Natural killer cell (primary cell): ENCODE measurements at regions not wholly inside any gene's neighbourhood (a gene's known extent, or its start where the extent isn't known, plus 50 kb on each side); places are given as distances from the start of the nearest gene placed in this dataset.

Experiments used
- ATAC-seq, 3 donors: fragments of 150-1000 bp in 2 of 3; fragments of 200-7000 bp in 1 of 3; cut with Tn5 transposase; 1 replicate in 1 of 3; 2 replicates in 2 of 3; pipeline ENCODE4 v1.10.0; 2021; ENCODE audit warnings: mild to moderate bottlenecking in 2 of 3, moderate library complexity in 2 of 3
- DNase-seq, 2 donors: peaks; one replicate each; pipeline versions ENCODE4 v3.0.0 to v3.0.0-alpha.2; 2013 to 2021; ENCODE audit warnings: mixed read lengths in 1 of 2
- H3K27ac ChIP-seq: one replicate; pipeline ENCODE4 v1.5.1; 2013; ENCODE audit warnings: mild to moderate bottlenecking, low read length
- H3K27me3 ChIP-seq: one replicate; pipeline ENCODE4 v1.6.1; 2013; ENCODE audit warnings: low read length; ENCODE audit not compliant: control insufficient read depth, insufficient read depth
- H3K36me3 ChIP-seq: one replicate; pipeline ENCODE4 v1.6.1; 2013; ENCODE audit warnings: low read length; ENCODE audit not compliant: control insufficient read depth, insufficient read depth
- H3K4me1 ChIP-seq: one replicate; pipeline ENCODE4 v1.6.1; 2013; ENCODE audit warnings: low read length; ENCODE audit not compliant: control insufficient read depth, insufficient read depth
- H3K4me3 ChIP-seq: one replicate; pipeline ENCODE4 v1.5.1; 2013; ENCODE audit warnings: low read length
- H3K9me3 ChIP-seq: one replicate; pipeline ENCODE4 v1.6.1; 2013; ENCODE audit warnings: low read length; ENCODE audit not compliant: control insufficient read depth, insufficient read depth
- H3K27ac Mint-ChIP-seq, 2 donors: one replicate each; pipeline ENCODE4 v1.8.0; 2022; ENCODE audit warnings: mild to moderate bottlenecking in 2 of 2, mixed read lengths in 2 of 2, moderate library complexity in 1 of 2
- H3K27me3 Mint-ChIP-seq, 2 donors: one replicate each; pipeline ENCODE4 v1.8.0; 2022; ENCODE audit warnings: low read depth in 2 of 2, mixed read lengths in 2 of 2
- H3K36me3 Mint-ChIP-seq: one replicate; pipeline ENCODE4 v1.8.0; 2022; ENCODE audit warnings: mixed read lengths
- H3K4me1 Mint-ChIP-seq, 2 donors: one replicate each; pipeline ENCODE4 v1.8.0; 2022; ENCODE audit warnings: mixed read lengths in 2 of 2
- H3K4me3 Mint-ChIP-seq: one replicate; pipeline ENCODE4 v1.8.0; 2022; ENCODE audit warnings: mild to moderate bottlenecking, moderate library complexity, mixed read lengths
- H3K9me3 Mint-ChIP-seq, 2 donors: one replicate each; pipeline ENCODE4 v1.8.0; 2022; ENCODE audit warnings: mixed read lengths in 2 of 2
- WGBS: methylation state at CpG from one replicate; pipeline ENCODE4 v1.1.7; 2013; ENCODE audit warnings: missing lambda C conversion rate; ENCODE audit not compliant: insufficient coverage; 5-methylcytosine and 5-hydroxymethylcytosine counted together
- intact Hi-C: fragments of 100-400 bp; cut with micrococcal nuclease; formaldehyde crosslinking; loops from one replicate; pipeline ENCODE4 v1.14.2; 2022
- TF ChIP-seq, protein P1 (sequence below): fragments of 200-600 bp; IDR thresholded peaks from one replicate; pipeline ENCODE4 v1.8.0; 2022; ENCODE audit warnings: antibody characterized with exemption

DNA sequence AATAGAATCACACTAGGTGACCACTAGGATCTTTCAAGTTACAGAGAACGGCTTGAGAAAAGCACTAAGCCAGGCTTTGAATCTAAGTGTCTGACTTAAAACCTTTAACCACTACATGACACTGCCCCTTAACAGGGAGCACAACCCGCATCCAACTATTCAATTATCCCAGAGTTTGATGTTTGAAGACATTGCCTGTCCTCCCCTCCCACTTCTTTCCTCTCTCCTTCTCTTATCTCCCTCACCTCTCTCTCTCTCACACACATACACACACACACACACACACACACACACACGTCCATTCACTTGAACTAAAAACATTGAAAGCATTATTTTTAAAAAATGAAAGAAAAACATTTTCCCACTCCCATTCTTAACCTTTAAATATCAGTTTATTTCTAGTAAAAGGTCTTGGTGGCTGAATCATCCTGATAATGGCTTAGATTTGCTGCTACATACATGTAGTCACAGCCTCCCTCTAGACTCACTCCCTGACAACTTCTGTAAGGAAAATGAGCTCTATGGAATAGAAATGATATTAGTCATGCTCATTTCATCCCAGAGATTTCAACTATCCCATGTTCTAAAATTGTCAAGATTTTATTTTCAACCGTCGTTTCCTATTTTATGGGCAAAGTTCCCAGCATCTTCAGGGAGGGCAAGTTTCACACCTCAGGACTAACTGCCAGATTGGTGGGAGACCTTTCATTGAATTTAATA, 53.5 kb upstream of the RAP1B start:
- Histone ChIP-seq H3K4me3 (no peak overlapping the region), H3K36me3 (no peaks in the 10 kb centered on the region), H3K27ac (no peak overlapping the region), H3K9me3 (no peaks in the 10 kb centered on the region), H3K27me3 (no peaks in the 10 kb centered on the region), H3K4me1 (no peaks in the 10 kb centered on the region)
- intact Hi-C loops, result no loop called here
- H3K36me3 Mint-ChIP-seq, result no peaks in the 10 kb centered on the region
- no peak for ATAC-seq
- no peak overlapping the region for H3K4me3 Mint-ChIP-seq
- DNase-seq, result no peak
- TF ChIP-seq, protein P1, sequence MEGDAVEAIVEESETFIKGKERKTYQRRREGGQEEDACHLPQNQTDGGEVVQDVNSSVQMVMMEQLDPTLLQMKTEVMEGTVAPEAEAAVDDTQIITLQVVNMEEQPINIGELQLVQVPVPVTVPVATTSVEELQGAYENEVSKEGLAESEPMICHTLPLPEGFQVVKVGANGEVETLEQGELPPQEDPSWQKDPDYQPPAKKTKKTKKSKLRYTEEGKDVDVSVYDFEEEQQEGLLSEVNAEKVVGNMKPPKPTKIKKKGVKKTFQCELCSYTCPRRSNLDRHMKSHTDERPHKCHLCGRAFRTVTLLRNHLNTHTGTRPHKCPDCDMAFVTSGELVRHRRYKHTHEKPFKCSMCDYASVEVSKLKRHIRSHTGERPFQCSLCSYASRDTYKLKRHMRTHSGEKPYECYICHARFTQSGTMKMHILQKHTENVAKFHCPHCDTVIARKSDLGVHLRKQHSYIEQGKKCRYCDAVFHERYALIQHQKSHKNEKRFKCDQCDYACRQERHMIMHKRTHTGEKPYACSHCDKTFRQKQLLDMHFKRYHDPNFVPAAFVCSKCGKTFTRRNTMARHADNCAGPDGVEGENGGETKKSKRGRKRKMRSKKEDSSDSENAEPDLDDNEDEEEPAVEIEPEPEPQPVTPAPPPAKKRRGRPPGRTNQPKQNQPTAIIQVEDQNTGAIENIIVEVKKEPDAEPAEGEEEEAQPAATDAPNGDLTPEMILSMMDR, result no peak
- WGBS, result 86% methylated on average over 5 of the region's 5 CpGs
- no peaks in the 10 kb centered on the region for H3K27me3 Mint-ChIP-seq
- no peaks in the 10 kb centered on the region for H3K9me3 Mint-ChIP-seq
- H3K27ac Mint-ChIP-seq, result no peak overlapping the region
- peaks cover 20 to 22% of the 10 kb centered on the region in 2 donors for H3K4me1 Mint-ChIP-seq

DNA sequence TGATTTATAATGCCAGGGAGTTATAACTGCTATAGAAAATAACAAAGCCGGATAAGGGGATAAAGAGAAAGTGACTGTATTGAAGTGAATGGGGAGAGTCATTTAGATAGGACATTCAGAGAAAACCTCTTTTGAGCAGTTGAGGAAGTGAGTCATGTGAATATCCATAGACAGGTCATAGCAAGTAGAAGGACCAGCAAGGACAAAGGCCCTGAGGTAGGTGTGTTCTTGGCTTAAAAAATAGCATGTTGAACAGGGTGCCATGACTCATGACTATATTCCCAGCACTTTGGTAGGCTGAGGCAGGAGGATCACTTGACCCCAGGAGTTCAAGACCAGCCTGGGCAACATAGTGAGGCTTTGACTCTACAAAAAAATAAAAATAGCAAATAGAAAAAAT, 51.5 kb upstream of the RAP1B start:
- TF ChIP-seq, protein P1, result no peak
- no peak overlapping the region for H3K27ac Mint-ChIP-seq
- 78% methylated on average over 1 of the region's 1 CpG for WGBS

DNA sequence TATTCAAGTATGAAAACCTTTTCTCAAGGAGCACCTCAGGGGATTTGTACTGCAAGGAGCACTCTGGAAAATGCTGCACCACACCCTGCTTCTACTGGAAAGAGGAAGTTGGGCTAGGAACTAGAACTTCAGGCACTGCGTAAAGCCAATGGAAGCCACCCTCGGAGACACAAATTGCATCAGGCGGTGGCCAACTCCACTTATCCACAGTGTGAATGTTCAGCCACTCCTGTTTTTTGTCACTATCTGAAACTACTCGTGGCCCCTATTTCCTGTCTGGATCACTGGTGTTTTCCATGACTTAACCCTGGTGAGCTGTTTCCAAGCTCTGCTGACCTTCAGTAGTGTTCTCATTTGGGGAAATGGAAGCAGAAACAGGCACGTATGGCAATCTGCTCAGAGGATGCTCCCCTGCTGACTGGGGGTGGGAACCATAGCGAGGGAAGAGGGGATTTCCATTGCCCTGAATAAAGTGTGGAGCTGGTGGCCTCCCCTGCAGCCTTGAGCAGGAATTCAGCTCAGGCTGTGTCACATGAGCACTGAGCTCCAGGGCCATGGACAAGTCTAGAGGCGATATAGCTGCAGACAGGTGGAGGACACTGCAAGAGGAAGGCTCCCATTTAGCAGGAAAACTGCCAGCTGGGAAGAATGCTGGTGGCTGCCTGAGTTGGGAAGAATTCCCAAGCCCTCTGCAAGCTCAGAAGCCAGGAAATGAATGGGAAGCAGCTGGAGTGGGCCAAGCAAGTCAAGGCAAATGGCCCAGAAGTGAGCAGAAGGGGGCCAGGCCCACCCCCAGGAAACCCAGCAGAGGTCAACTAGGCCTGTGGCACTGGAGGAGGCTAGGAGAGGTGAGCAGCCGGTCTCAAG, 50.5 kb upstream of the RAP1B start:
- H3K4me3 ChIP-seq, result no peak overlapping the region
- H3K36me3 Mint-ChIP-seq, result no peaks in the 10 kb centered on the region
- H3K27me3 ChIP-seq, result no peaks in the 10 kb centered on the region
- H3K9me3 ChIP-seq, result no peaks in the 10 kb centered on the region
- TF ChIP-seq, protein P1, result no peak
- no peak overlapping the region for H3K4me3 Mint-ChIP-seq
- 85% methylated on average over 8 of the region's 8 CpGs for WGBS
- no peaks in the 10 kb centered on the region for H3K36me3 ChIP-seq
- peaks cover 31 to 33% of the 10 kb centered on the region in 2 donors for H3K4me1 Mint-ChIP-seq
- H3K27ac Mint-ChIP-seq, result no peak overlapping the region
- H3K9me3 Mint-ChIP-seq, result no peaks in the 10 kb centered on the region
- H3K4me1 ChIP-seq, result no peaks in the 10 kb centered on the region
- ATAC-seq (no peak), DNase-seq (no peak)
- no peaks in the 10 kb centered on the region for H3K27me3 Mint-ChIP-seq
- no peak overlapping the region for H3K27ac ChIP-seq
- intact Hi-C loops, result no loop called here

More for the DNA sequence above, 51.5 kb upstream of the RAP1B start:
- ATAC-seq, result no peak
- H3K9me3 ChIP-seq, result no peaks in the 10 kb centered on the region
- peaks cover 24 to 26% of the 10 kb centered on the region in 2 donors for H3K4me1 Mint-ChIP-seq
- no peaks in the 10 kb centered on the region for H3K36me3 Mint-ChIP-seq
- no peak overlapping the region for H3K27ac ChIP-seq
- H3K4me1 ChIP-seq, result no peaks in the 10 kb centered on the region
- H3K4me3 Mint-ChIP-seq, result no peak overlapping the region
- H3K27me3 ChIP-seq, result no peaks in the 10 kb centered on the region
- intact Hi-C loops, result no loop called here
- DNase-seq, result no peak
- no peak overlapping the region for H3K4me3 ChIP-seq
- no peaks in the 10 kb centered on the region for H3K27me3 Mint-ChIP-seq
- H3K36me3 ChIP-seq, result no peaks in the 10 kb centered on the region
- H3K9me3 Mint-ChIP-seq, result no peaks in the 10 kb centered on the region
